HG03280 (cell line): ENCODE measurements at regions not wholly inside any gene's neighbourhood (a gene's known extent, or its start where the extent isn't known, plus 50 kb on each side); places are given as distances from the start of the nearest gene placed in this dataset.

Experiments
- ATAC-seq: cut with Tn5 transposase; IDR thresholded peaks from one replicate; pipeline ENCODE4 v1.9.1; 2021; ENCODE audit warnings: mild to moderate bottlenecking, moderate library complexity; ENCODE audit not compliant: unreplicated experiment

DNA sequence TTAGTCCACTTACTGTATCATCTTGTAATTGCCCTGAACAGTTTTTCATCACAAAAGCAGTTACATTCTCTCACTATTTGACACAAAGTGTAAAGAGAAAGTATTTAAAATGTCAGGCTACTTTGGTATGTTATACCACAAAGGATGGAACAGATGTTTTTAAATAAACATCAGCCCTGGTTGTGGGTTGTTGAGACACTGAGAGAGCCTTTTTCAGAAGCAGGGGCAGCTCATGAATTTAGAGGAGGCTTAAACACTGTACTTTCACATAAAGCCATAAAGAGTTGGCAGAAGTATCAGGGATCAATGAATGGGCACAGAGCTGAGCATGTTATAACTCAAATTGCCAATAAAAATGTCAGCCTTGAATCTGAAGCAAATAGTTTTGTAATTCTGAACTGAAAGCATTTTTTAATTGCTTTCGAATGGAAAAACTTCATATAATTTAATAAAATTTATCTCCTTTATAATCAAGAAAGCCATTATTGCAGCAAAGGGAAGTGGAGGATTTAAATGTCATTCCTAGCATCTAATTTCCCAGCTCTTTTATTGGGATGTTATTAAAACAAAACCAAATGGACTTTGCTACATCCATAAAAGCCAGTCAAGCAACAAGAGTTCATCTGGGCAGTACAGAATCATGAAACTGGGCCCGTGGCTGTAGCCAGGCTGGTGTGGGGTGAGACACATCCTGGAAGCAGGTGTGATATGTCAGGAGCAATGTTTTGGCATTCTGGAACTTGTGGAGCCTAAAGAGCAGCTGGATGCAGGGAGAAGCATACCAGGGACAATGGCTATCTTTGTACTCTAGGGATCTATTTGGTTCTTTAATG, 95.1 kb upstream of the NT5C1B start:
- ATAC-seq = no peak

- ATAC-seq = no peak
These were observed 93.3 kb upstream of the NT5C1B start for GRCh38 chr2:18682681-18683080.

- no peak for ATAC-seq
These were observed 87.9 kb upstream of the NT5C1B start for GRCh38 chr2:18677280-18677679.

GRCh38 chr2:18674309-18674708, 84.9 kb upstream of the NT5C1B start:
- no peak for ATAC-seq

GRCh38 chr2:18671363-18671762, 82.0 kb upstream of the NT5C1B start:
- no peak for ATAC-seq

GRCh38 chr2:18668221-18668620, 78.9 kb upstream of the NT5C1B start:
- ATAC-seq = no peak

- no peak for ATAC-seq
These were observed 75.1 kb upstream of the NT5C1B start for GRCh38 chr2:18664421-18664820.

GRCh38 chr2:18663861-18664260, 74.5 kb upstream of the NT5C1B start:
- ATAC-seq = no peak

GRCh38 chr2:18662689-18663088, 73.3 kb upstream of the NT5C1B start:
- no peak for ATAC-seq

GRCh38 chr2:18659915-18660314, 70.5 kb upstream of the NT5C1B start:
- no peak for ATAC-seq

GRCh38 chr2:18656048-18656447, 66.7 kb upstream of the NT5C1B start:
- ATAC-seq = no peak

DNA sequence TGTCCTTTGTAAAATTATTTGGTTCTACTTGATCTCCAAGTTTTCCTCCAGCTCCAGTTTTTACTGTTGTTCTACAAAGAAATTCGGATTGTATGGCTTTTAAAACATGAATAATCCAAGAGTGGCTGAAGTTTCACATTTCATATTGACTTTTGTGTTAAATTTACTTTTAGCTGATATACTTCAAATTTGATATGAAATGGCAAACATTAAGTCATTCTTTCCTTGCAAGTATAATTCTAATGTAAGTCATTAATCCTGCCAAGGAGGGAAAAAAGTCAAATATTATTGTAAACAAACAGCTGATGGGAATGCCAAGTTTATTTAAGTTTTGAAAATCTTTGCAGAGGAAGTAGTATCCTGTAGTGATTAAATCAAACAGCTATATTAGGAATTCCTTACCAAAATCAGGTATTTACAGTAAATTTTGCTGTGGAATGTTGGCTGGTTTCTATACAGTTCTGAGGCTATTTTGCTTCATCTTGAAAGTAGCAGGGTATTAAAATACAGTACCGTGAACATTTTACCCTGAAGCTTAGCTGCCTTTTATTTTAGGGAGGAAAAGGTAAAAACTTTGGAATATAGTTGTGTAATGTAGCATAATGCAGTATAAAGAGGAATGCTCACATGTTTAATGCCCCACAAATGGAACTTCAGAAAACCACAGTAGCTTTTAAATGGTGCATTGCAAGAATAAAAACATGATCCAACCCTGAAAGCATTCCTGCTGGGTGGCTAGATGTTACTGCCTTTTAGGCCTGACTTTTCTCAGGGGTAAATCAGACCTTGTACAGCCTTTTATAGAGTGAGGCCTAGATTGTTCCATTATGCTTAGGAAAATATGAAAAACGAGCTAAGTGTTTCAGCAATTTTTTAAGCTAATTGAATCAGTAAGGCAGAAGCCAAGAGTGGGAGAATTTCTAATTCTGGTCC, 62.7 kb upstream of the NT5C1B start:
- no peak for ATAC-seq

GRCh38 chr2:18650221-18650620, 60.9 kb upstream of the NT5C1B start:
- no peak for ATAC-seq

GRCh38 chr2:18649502-18650135, 60.2 kb upstream of the NT5C1B start:
- no peak for ATAC-seq

- ATAC-seq = no peak
These were observed 58.8 kb upstream of the NT5C1B start for GRCh38 chr2:18648161-18648560.

GRCh38 chr2:18647731-18648130, 58.4 kb upstream of the NT5C1B start:
- ATAC-seq = no peak

- no peak for ATAC-seq
These were observed 55.9 kb upstream of the NT5C1B start for GRCh38 chr2:18645315-18645714.

DNA sequence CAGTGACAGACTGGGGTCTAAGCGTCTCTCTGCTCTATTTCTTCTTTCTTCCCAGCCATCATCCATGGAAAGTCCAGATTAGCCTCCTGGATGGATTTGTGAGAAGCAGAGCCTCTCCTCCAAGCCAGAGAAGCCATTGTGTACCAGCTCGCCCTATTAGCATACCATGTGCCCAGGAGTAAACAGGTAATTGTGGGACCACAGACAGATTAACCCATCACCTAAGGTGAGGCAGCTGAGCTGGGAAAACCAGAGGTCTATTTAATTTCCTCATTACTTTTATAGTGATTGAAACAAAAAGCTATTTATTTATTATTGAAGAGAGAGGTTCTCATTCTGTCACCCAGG, 54.7 kb upstream of the NT5C1B start:
- ATAC-seq = no peak

DNA sequence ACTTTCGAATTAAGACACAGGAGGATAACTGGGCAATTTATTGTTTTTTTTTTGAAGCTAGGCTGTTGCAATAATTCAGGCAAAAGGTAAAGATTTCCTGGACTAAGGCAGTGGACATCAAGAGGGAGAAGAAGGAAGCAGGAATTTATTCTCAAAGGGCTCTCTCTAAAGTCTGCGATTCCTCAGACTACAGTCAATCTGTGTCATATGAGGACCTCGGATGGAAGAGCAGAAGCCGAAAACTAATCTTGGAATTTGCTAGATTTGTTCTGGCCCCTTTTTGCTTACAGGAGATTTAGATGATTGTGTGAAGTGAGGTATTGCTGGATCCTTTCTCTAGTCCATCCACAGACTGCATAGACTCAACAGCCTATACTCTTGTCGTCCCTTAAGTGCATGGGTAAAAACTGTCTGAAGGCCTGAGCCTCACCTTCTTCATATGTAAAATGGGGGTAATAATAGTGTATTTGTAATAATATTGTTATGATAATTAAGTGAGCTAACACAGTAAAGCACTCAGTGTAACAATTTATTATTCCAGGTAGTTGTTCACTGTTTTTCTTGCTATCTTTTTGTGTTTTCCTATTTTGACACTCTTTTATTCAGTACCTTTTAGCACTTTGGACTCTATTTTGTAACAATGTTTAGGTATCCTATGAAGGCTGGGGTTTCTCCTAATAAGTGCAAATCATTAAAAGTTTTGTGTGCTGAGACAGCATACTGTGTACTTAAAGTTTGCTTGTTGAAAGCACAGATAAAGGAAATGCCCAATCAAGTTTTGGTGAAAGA, 54.2 kb upstream of the NT5C1B start:
- ATAC-seq = no peak

DNA sequence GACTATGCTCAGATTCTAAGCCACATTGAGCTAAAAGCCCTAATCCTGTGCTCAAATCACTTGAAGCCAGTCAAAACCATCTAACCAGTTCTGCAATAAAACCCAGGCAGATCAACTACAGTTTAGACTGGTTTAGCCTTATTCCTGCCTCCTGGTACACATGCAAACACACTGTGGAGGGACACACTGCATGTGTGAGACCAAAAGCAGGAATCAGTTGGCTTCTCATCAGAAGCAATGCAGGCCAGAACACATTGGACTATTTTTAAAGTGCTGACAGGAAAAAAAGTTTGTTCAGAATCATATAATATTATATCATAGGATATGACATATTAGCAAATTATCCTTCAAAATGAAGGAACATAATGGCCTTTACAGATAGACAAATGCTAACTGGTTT, 52.5 kb upstream of the NT5C1B start:
- ATAC-seq = no peak
